ENCODE measurements at regions not wholly inside any gene's neighbourhood (a gene's known extent, or its start where the extent isn't known, plus 50 kb on each side); places are given as distances from the start of the nearest gene placed in this dataset.

DNA sequence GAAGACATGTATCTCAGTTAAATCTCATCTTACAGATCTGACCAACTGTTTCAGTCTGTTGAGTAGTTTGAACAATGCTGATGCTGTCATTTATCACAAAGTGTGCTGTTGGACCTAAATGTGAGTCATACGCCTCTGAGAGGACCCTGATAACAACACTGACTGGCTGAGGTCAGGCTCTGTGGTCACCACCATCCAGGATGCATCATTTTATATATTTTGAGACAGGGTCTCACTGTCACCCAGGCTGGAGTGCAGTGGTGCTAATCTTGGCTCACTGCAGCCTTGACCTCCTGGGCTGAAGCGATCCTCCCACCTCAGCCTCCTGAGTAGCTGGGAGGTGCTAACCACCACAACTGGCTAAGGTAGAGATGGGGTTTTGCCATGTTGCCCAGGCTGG lies 181.0 kb upstream of the RGS6 start:
- peaks cover 19% of the 10 kb centered on the region for H3K4me1 ChIP-seq (ENCODE audit: insufficient read depth, low read length)
- H4K20me1 ChIP-seq (ENCODE audit: insufficient read depth, low read length), result no peaks in the 10 kb centered on the region
- TF ChIP-seq, protein P1, sequence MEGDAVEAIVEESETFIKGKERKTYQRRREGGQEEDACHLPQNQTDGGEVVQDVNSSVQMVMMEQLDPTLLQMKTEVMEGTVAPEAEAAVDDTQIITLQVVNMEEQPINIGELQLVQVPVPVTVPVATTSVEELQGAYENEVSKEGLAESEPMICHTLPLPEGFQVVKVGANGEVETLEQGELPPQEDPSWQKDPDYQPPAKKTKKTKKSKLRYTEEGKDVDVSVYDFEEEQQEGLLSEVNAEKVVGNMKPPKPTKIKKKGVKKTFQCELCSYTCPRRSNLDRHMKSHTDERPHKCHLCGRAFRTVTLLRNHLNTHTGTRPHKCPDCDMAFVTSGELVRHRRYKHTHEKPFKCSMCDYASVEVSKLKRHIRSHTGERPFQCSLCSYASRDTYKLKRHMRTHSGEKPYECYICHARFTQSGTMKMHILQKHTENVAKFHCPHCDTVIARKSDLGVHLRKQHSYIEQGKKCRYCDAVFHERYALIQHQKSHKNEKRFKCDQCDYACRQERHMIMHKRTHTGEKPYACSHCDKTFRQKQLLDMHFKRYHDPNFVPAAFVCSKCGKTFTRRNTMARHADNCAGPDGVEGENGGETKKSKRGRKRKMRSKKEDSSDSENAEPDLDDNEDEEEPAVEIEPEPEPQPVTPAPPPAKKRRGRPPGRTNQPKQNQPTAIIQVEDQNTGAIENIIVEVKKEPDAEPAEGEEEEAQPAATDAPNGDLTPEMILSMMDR (IDR thresholded peaks at IDR 0.05; ENCODE audit: borderline replicate concordance, extremely low read depth, low read length, poor library complexity, severe bottlenecking), result no peak
- no peak for TF ChIP-seq EZH2 (IDR thresholded peaks at IDR 0.05; ENCODE audit: borderline replicate concordance, low read depth, low read length, severe bottlenecking)
- H2AFZ ChIP-seq (ENCODE audit: low read depth, low read length), result no peak overlapping the region
- no peak overlapping the region for H3K9ac ChIP-seq (ENCODE audit: low read depth, low read length)
- H3K27me3 ChIP-seq (ENCODE audit: insufficient read depth, low read length, poor library complexity), result no peaks in the 10 kb centered on the region
- no peaks in the 10 kb centered on the region for H3K36me3 ChIP-seq (ENCODE audit: insufficient read depth, low read length)
- no peak for ATAC-seq (ENCODE audit: insufficient read depth, low read depth)
- H3K27ac ChIP-seq (ENCODE audit: low read length), result no peak overlapping the region
- no peak for DNase-seq
- no peaks in the 10 kb centered on the region for H3K79me2 ChIP-seq (ENCODE audit: insufficient read depth, low read length)
- H3K9me3 ChIP-seq (ENCODE audit: insufficient read depth, low read length, severe bottlenecking), result peaks cover 7% of the 10 kb centered on the region
- H3K4me3 ChIP-seq (ENCODE audit: low read depth in 1 of 2, low read length in 2 of 2), result no peak overlapping the region
- no peak overlapping the region for H3K4me2 ChIP-seq (ENCODE audit: insufficient read depth, low read length)

DNA sequence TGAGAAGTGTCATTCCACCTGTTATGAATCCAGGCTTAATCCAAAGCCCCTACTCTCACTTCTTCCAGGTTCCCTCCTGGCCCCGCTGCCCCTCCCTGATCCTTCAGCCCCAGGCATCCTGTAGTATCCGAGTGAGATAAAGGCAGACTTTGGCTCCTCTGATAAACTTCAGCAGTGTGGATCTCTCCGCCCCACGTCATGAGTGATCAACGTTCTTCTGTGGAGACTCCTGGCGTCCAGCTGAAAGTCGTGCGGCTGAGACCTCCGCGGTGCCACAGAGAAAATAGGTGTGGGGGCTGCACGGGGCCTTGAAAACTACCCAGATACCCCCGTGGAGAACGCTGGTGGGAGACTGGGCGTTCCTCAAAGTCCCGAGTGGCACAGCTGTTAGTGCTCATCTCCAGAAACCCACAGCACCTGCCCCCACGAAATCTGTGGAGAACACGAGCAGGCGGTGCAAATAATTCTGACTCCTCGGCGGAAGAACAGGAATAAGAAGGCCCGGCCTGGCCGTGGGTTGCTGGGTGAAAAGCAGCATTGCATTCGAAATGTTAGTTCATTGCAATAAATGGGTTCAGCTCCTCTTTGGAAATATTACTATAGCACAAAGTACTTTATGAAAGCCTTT lies 180.0 kb upstream of the RGS6 start:
- DNase-seq, result no peak
- H4K20me1 ChIP-seq (ENCODE audit: insufficient read depth, low read length), result no peaks in the 10 kb centered on the region
- H2AFZ ChIP-seq (ENCODE audit: low read depth, low read length), result no peak overlapping the region
- peaks cover 19% of the 10 kb centered on the region for H3K4me1 ChIP-seq (ENCODE audit: insufficient read depth, low read length)
- no peaks in the 10 kb centered on the region for H3K36me3 ChIP-seq (ENCODE audit: insufficient read depth, low read length)
- H3K9me3 ChIP-seq (ENCODE audit: insufficient read depth, low read length, severe bottlenecking), result peaks cover 7% of the 10 kb centered on the region
- no peak overlapping the region for H3K4me3 ChIP-seq (ENCODE audit: low read depth in 1 of 2, low read length in 2 of 2)
- TF ChIP-seq, protein P1 (IDR thresholded peaks at IDR 0.05; ENCODE audit: borderline replicate concordance, extremely low read depth, low read length, poor library complexity, severe bottlenecking), result no peak
- no peak for TF ChIP-seq EZH2 (IDR thresholded peaks at IDR 0.05; ENCODE audit: borderline replicate concordance, low read depth, low read length, severe bottlenecking)
- H3K9ac ChIP-seq (ENCODE audit: low read depth, low read length), result no peak overlapping the region
- no peaks in the 10 kb centered on the region for H3K79me2 ChIP-seq (ENCODE audit: insufficient read depth, low read length)
- H3K4me2 ChIP-seq (ENCODE audit: insufficient read depth, low read length), result no peak overlapping the region
- no peak overlapping the region for H3K27ac ChIP-seq (ENCODE audit: low read length)
- no peaks in the 10 kb centered on the region for H3K27me3 ChIP-seq (ENCODE audit: insufficient read depth, low read length, poor library complexity)
- ATAC-seq (ENCODE audit: insufficient read depth, low read depth), result no peak

DNA sequence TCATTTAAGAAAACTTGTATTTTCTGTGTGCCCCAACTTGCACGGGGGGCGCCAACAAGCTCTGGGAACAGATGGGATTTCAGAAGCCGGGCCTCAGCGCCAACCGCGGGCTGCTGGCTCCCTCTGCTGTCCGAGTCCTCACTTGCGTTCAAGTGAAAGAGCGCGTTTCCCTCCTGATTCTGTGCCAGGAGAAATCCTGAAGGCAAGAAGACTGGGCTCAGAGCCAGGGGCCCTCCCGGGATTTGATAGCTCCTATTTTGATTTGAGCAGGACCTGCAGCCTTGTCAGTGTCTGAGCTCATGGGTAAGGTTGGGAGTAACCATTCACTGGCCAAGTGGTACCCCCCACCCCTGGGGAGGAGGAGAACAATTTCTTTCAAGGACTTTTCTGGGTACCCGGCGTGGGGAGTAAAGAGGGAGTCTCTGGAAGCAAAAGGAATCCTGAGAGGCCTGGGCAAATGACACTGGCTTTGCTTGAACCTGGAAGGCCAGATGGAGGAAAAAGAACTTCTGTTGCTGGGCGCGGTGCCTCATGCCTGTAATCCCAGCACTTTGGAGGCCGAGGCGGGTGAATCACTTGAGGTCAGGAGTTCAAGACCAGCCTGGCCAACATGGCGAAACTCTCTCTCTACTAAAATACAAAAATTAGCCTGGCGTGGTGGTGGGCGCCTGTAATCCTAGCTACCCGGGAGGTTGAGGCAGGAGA lies 179.0 kb upstream of the RGS6 start:
- H2AFZ ChIP-seq (ENCODE audit: low read depth, low read length), result peak overlapping the region; percentile 28; the same call in 1 of the 2 replicates
- H3K27me3 ChIP-seq (ENCODE audit: insufficient read depth, low read length, poor library complexity), result no peaks in the 10 kb centered on the region
- DNase-seq (peak; percentile 79), ATAC-seq (ENCODE audit: insufficient read depth, low read depth) (peak; percentile 77)
- H3K4me2 ChIP-seq (ENCODE audit: insufficient read depth, low read length), result 0 out of 2 replicates have a peak overlapping the region, but pooled peaks have one; percentile 4
- H3K4me1 ChIP-seq (ENCODE audit: insufficient read depth, low read length), result peaks cover 19% of the 10 kb centered on the region
- H3K36me3 ChIP-seq (ENCODE audit: insufficient read depth, low read length), result no peaks in the 10 kb centered on the region
- H3K27ac ChIP-seq (ENCODE audit: low read length), result no peak overlapping the region
- H3K4me3 ChIP-seq (ENCODE audit: low read depth in 1 of 2, low read length in 2 of 2), result no peak overlapping the region
- no peaks in the 10 kb centered on the region for H4K20me1 ChIP-seq (ENCODE audit: insufficient read depth, low read length)
- no peak overlapping the region for H3K9ac ChIP-seq (ENCODE audit: low read depth, low read length)
- peaks cover 4% of the 10 kb centered on the region for H3K9me3 ChIP-seq (ENCODE audit: insufficient read depth, low read length, severe bottlenecking)
- no peaks in the 10 kb centered on the region for H3K79me2 ChIP-seq (ENCODE audit: insufficient read depth, low read length)
- TF ChIP-seq, protein P1 (IDR thresholded peaks at IDR 0.05; ENCODE audit: borderline replicate concordance, extremely low read depth, low read length, poor library complexity, severe bottlenecking), result peak; percentile 93
- no peak for TF ChIP-seq EZH2 (IDR thresholded peaks at IDR 0.05; ENCODE audit: borderline replicate concordance, low read depth, low read length, severe bottlenecking)

All from DND-41 (cell line).